ENCODE measurements at regions not wholly inside any gene's neighbourhood (a gene's known extent, or its start where the extent isn't known, plus 50 kb on each side); places are given as distances from the start of the nearest gene placed in this dataset.

DNA sequence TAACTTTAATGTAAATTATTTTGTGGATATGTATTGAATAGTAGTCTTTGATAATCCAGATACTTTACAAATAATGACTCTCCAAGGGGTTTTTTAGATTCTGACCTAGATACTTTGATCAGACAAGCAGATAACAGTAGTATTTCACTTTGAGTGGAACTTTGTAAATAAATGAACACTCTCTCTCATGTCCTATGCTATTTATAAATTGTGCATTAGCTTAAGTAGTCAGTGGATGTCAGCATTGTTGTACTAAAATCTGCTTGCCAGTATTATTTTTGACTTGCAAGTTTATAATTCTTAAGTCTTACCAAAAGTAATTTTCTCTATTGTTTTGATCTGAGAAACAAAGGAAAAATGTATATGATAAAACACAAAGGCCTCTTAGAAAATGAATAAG, 1113.1 kb upstream of the NRXN1 start:
- TF ChIP-seq, protein P1, sequence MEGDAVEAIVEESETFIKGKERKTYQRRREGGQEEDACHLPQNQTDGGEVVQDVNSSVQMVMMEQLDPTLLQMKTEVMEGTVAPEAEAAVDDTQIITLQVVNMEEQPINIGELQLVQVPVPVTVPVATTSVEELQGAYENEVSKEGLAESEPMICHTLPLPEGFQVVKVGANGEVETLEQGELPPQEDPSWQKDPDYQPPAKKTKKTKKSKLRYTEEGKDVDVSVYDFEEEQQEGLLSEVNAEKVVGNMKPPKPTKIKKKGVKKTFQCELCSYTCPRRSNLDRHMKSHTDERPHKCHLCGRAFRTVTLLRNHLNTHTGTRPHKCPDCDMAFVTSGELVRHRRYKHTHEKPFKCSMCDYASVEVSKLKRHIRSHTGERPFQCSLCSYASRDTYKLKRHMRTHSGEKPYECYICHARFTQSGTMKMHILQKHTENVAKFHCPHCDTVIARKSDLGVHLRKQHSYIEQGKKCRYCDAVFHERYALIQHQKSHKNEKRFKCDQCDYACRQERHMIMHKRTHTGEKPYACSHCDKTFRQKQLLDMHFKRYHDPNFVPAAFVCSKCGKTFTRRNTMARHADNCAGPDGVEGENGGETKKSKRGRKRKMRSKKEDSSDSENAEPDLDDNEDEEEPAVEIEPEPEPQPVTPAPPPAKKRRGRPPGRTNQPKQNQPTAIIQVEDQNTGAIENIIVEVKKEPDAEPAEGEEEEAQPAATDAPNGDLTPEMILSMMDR (conservative IDR thresholded peaks at IDR 0.05; ENCODE audit: low read depth in 2 of 2): no peak
- TF ChIP-seq POLR2AphosphoS5 (IDR thresholded peaks at IDR 0.05; ENCODE audit: low read depth): no peak
- no peak for TF ChIP-seq CREB1 (CRISPR knock-in tag; IDR thresholded peaks at IDR 0.05; ENCODE audit: low read depth)
- no peak for TF ChIP-seq EZH2 (IDR thresholded peaks at IDR 0.05; ENCODE audit: low read depth, unreplicated experiment)
- no peak for TF ChIP-seq ZNF331 (CRISPR knock-in tag; IDR thresholded peaks at IDR 0.05; ENCODE audit: low read depth)

Data from GM23338 (cell line).